HEK293T (cell line): ENCODE measurements at regions not wholly inside any gene's neighbourhood (a gene's known extent, or its start where the extent isn't known, plus 50 kb on each side); places are given as distances from the start of the nearest gene placed in this dataset.

ENCODE experiments used
- ARNT ChIP-seq: fragments of 450-650 bp; IDR thresholded peaks from 2 replicates; pipeline ENCODE4 v1.6.1; 2017; ENCODE audit warnings: mild to moderate bottlenecking
- BHLHE40 ChIP-seq: fragments of 450-650 bp; IDR thresholded peaks from 2 replicates; pipeline ENCODE4 v1.6.1; 2016; ENCODE audit warnings: mild to moderate bottlenecking, moderate library complexity, borderline replicate concordance
- ELF4 ChIP-seq: fragments of 450-650 bp; IDR thresholded peaks from 2 replicates; pipeline ENCODE4 v1.6.1; 2017; ENCODE audit warnings: antibody characterized with exemption
- FOXA1 ChIP-seq: fragments of 450-650 bp; IDR thresholded peaks from 2 replicates; pipeline ENCODE4 v1.6.1; 2016; ENCODE audit warnings: mild to moderate bottlenecking
- FOXK2 ChIP-seq: fragments of 450-650 bp; IDR thresholded peaks from 2 replicates; pipeline ENCODE4 v1.6.1; 2016; ENCODE audit warnings: mild to moderate bottlenecking
- FOXM1 ChIP-seq: fragments of 450-650 bp; IDR thresholded peaks from 2 replicates; pipeline ENCODE4 v1.6.1; 2017; ENCODE audit warnings: mild to moderate bottlenecking, borderline replicate concordance
- HDGF ChIP-seq: fragments of 450-650 bp; IDR thresholded peaks from 2 replicates; pipeline ENCODE4 v1.6.1; 2017; ENCODE audit warnings: antibody characterized with exemption, borderline replicate concordance
- L3MBTL2 ChIP-seq: fragments of 450-650 bp; conservative IDR thresholded peaks from 2 replicates; pipeline ENCODE4 v1.6.1; 2016; ENCODE audit warnings: mild to moderate bottlenecking
- LEF1 ChIP-seq: fragments of 450-650 bp; IDR thresholded peaks from 2 replicates; pipeline ENCODE4 v1.6.1; 2017; ENCODE audit warnings: mild to moderate bottlenecking, borderline replicate concordance
- SP1 ChIP-seq: fragments of 450-650 bp; IDR thresholded peaks from 2 replicates; pipeline ENCODE4 v1.6.1; 2017
- SUZ12 ChIP-seq: fragments of 450-650 bp; IDR thresholded peaks from 2 replicates; pipeline ENCODE4 v1.6.1; 2016; ENCODE audit warnings: mild to moderate bottlenecking
- TARDBP ChIP-seq: fragments of 450-650 bp; IDR thresholded peaks from 2 replicates; pipeline ENCODE4 v1.6.1; 2016
- ZNF384 ChIP-seq: fragments of 450-650 bp; IDR thresholded peaks from 2 replicates; pipeline ENCODE4 v1.6.1; 2016

GRCh38 chr9:129258124-129258822 is 80.2 kb upstream of the IER5L start:
- TF ChIP-seq ELF4 (no peak), ARNT (no peak), HDGF (no peak), LEF1 (no peak), FOXM1 (no peak), BHLHE40 (no peak), SUZ12 (no peak), SP1 (no peak), L3MBTL2 (peak; percentile 96), TARDBP (no peak), ZNF384 (no peak), FOXK2 (no peak), FOXA1 (no peak)
